Gastroesophageal sphincter (tissue), 3 donors: ENCODE measurements at regions not wholly inside any gene's neighbourhood (a gene's known extent, or its start where the extent isn't known, plus 50 kb on each side); places are given as distances from the start of the nearest gene placed in this dataset.

ENCODE experiments used
- CTCF ChIP-seq, 4 experiments: fragments of 200-600 bp in 2 of 4; fragments of 450-650 bp in 2 of 4; sonication (generic) in 1 of 4; IDR thresholded peaks; one replicate each; pipeline ENCODE4 v1.5.1; 2017 to 2019; ENCODE audit warnings: antibody characterized with exemption in 4 of 4, mild to moderate bottlenecking in 2 of 4, moderate library complexity in 2 of 4
- POLR2A ChIP-seq, 2 donors: fragments of 450-650 bp; IDR thresholded peaks; one replicate each; pipeline ENCODE4 v1.6.1; 2017; ENCODE audit warnings: antibody characterized with exemption in 2 of 2, mild to moderate bottlenecking in 2 of 2, moderate library complexity in 1 of 2

- TF ChIP-seq POLR2A (IDR thresholded peaks at IDR 0.05) (no peak), CTCF (IDR thresholded peaks at IDR 0.05) (no peak)
Measured at GRCh38 chr3:139140553-139140952, 95.9 kb upstream of the PRR23C start.
